ENCODE measurements at regions not wholly inside any gene's neighbourhood (a gene's known extent, or its start where the extent isn't known, plus 50 kb on each side); places are given as distances from the start of the nearest gene placed in this dataset.
"Not testable (repeated sequence)": the region's sequence is repeated elsewhere in the genome, so short reads cannot be mapped to it uniquely, and the experiment has no call there.

GRCh38 chr7:69199041-69199440 lies 399.2 kb upstream of the AUTS2 start:
- no peak for DNase-seq (ENCODE audit: low spot score)

GRCh38 chr7:69199661-69200060 lies 398.6 kb upstream of the AUTS2 start:
- DNase-seq (ENCODE audit: low spot score) = no peak

- no peak for DNase-seq (ENCODE audit: low spot score)
Measured at GRCh38 chr7:69203871-69204270, 394.4 kb upstream of the AUTS2 start.

GRCh38 chr7:69204943-69205342 lies 393.3 kb upstream of the AUTS2 start:
- DNase-seq (ENCODE audit: low spot score) = no peak

GRCh38 chr7:69205581-69205980 lies 392.7 kb upstream of the AUTS2 start:
- DNase-seq (ENCODE audit: low spot score) = no peak

GRCh38 chr7:69208276-69208675 lies 390.0 kb upstream of the AUTS2 start:
- no peak for DNase-seq (ENCODE audit: low spot score)

GRCh38 chr7:69208848-69209247 lies 389.4 kb upstream of the AUTS2 start:
- no peak for DNase-seq (ENCODE audit: low spot score)

- DNase-seq (ENCODE audit: low spot score) = no peak
Measured at GRCh38 chr7:69211336-69211735, 386.9 kb upstream of the AUTS2 start.

- DNase-seq (ENCODE audit: low spot score) = no peak
Measured at GRCh38 chr7:69211739-69212138, 386.5 kb upstream of the AUTS2 start.

- DNase-seq (ENCODE audit: low spot score) = no peak
Measured at GRCh38 chr7:69213878-69214277, 384.4 kb upstream of the AUTS2 start.

- DNase-seq (ENCODE audit: low spot score) = not testable (repeated sequence)
Measured at GRCh38 chr7:69215516-69215915, 382.8 kb upstream of the AUTS2 start.

GRCh38 chr7:69217516-69218350 lies 380.5 kb upstream of the AUTS2 start:
- DNase-seq (ENCODE audit: low spot score) = no peak

- no peak for DNase-seq (ENCODE audit: low spot score)
Measured at GRCh38 chr7:69218576-69218975, 379.7 kb upstream of the AUTS2 start.

GRCh38 chr7:69219381-69219780 lies 378.9 kb upstream of the AUTS2 start:
- no peak for DNase-seq (ENCODE audit: low spot score)

GRCh38 chr7:69225259-69225943 lies 372.9 kb upstream of the AUTS2 start:
- no peak for DNase-seq (ENCODE audit: low spot score)

- DNase-seq (ENCODE audit: low spot score) = no peak
Measured at GRCh38 chr7:69228212-69228811, 370.0 kb upstream of the AUTS2 start.

GRCh38 chr7:69232445-69233376 lies 365.6 kb upstream of the AUTS2 start:
- no peak for DNase-seq (ENCODE audit: low spot score)

- no peak for DNase-seq (ENCODE audit: low spot score)
Measured at GRCh38 chr7:69237541-69237940, 360.7 kb upstream of the AUTS2 start.

- DNase-seq (ENCODE audit: low spot score) = no peak
Measured at GRCh38 chr7:69243016-69243415, 355.3 kb upstream of the AUTS2 start.

- DNase-seq (ENCODE audit: low spot score) = no peak
Measured at GRCh38 chr7:69244701-69245100, 353.6 kb upstream of the AUTS2 start.

- no peak for DNase-seq (ENCODE audit: low spot score)
Measured at GRCh38 chr7:69245646-69246045, 352.6 kb upstream of the AUTS2 start.

GRCh38 chr7:69246758-69247157 lies 351.5 kb upstream of the AUTS2 start:
- DNase-seq (ENCODE audit: low spot score) = no peak
